NT2/D1 (cell line): ENCODE measurements at regions not wholly inside any gene's neighbourhood (a gene's known extent, or its start where the extent isn't known, plus 50 kb on each side); places are given as distances from the start of the nearest gene placed in this dataset.

Experiments
- SUZ12 ChIP-seq: IDR thresholded peaks from 2 replicates; pipeline ENCODE4 v1.6.1; 2011; ENCODE audit not compliant: insufficient read length, insufficient read depth; ENCODE audit errors: extremely low read depth
- YY1 ChIP-seq: IDR thresholded peaks from 2 replicates; pipeline ENCODE4 v1.6.1; 2011; ENCODE audit not compliant: insufficient read length, insufficient read depth

- TF ChIP-seq YY1 (no peak), SUZ12 (no peak)
Observed at GRCh38 chr13:85549819-85550218, 249.4 kb downstream of the SLITRK6 start.
